Right lobe of liver (tissue), 6 donors: ENCODE measurements at regions not wholly inside any gene's neighbourhood (a gene's known extent, or its start where the extent isn't known, plus 50 kb on each side); places are given as distances from the start of the nearest gene placed in this dataset.
"Not testable (repeated sequence)": the region's sequence is repeated elsewhere in the genome, so short reads cannot be mapped to it uniquely, and the experiment has no call there.

Experiments
- ATAC-seq, 4 donors: fragments of 200-7000 bp; cut with Tn5 transposase; one replicate each; pipeline ENCODE4 v1.9.1; 2020; ENCODE audit warnings: mild to moderate bottlenecking in 4 of 4, moderate library complexity in 4 of 4
- DNase-seq, 3 donors: peaks; one replicate each; pipeline ENCODE4 v3.0.0-alpha.2; 2020
- H3K27ac ChIP-seq, 3 donors: fragments of 200-600 bp; one replicate each; pipeline ENCODE4 v1.8.0; 2022
- H3K27me3 ChIP-seq, 2 donors: fragments of 200-600 bp; one replicate each; pipeline ENCODE4 v1.8.0; 2022
- H3K36me3 ChIP-seq, 4 donors: fragments of 200-600 bp; sonication (generic) in 1 of 4; one replicate each; pipeline versions ENCODE4 v1.5.1 to v1.8.0; 2017 to 2022; ENCODE audit warnings: control low read depth in 1 of 4
- H3K4me1 ChIP-seq, 4 donors: fragments of 200-600 bp; sonication (generic) in 1 of 4; one replicate each; pipeline versions ENCODE4 v1.5.1 to v1.8.0; 2017 to 2022; ENCODE audit warnings: control low read depth in 1 of 4
- H3K4me3 ChIP-seq, 3 donors: fragments of 200-600 bp; one replicate each; pipeline ENCODE4 v1.8.0; 2022
- H3K9me3 ChIP-seq, 4 donors: fragments of 200-600 bp; sonication (generic) in 1 of 4; one replicate each; pipeline versions ENCODE4 v1.5.1 to v1.8.0; 2017 to 2022; ENCODE audit warnings: control low read depth in 1 of 4
- WGBS: methylation state at CpG from one replicate; pipeline ENCODE4 v1.1.6; 2018; ENCODE audit warnings: low coverage, low lambda C conversion rate; ENCODE audit not compliant: insufficient coverage; ENCODE audit errors: missing lambda C conversion rate; 5-methylcytosine and 5-hydroxymethylcytosine counted together
- intact Hi-C, 2 donors: fragments of 100-400 bp; cut with DNase I; formaldehyde crosslinking; loops; one replicate each; pipeline versions ENCODE4 v1.11.2 to v1.14.1; 2022
- microRNA-seq, 2 donors: library from miRNA; unstranded; fragments of <30 nt; microRNA quantifications; one replicate each; pipeline ENCODE4, GENCODE V29; 2019 to 2020
- small RNA-seq, 2 experiments: library from RNA; depleted of rRNA; stranded (forward); fragments of <200 nt; gene quantifications; one replicate each; pipeline ENCODE3, GENCODE V24; 2016
- donor health status: DM: no; HTN: yes; CAD: no.
- donor health status: DM: no; HTN: no; CAD: no.
- donor health status: DM: no; HTN: no; CAD: no.
- donor health status: DM: no; HTN: yes; CAD: no.
- donor health status: DM: no; HTN: yes; CAD: no.

DNA sequence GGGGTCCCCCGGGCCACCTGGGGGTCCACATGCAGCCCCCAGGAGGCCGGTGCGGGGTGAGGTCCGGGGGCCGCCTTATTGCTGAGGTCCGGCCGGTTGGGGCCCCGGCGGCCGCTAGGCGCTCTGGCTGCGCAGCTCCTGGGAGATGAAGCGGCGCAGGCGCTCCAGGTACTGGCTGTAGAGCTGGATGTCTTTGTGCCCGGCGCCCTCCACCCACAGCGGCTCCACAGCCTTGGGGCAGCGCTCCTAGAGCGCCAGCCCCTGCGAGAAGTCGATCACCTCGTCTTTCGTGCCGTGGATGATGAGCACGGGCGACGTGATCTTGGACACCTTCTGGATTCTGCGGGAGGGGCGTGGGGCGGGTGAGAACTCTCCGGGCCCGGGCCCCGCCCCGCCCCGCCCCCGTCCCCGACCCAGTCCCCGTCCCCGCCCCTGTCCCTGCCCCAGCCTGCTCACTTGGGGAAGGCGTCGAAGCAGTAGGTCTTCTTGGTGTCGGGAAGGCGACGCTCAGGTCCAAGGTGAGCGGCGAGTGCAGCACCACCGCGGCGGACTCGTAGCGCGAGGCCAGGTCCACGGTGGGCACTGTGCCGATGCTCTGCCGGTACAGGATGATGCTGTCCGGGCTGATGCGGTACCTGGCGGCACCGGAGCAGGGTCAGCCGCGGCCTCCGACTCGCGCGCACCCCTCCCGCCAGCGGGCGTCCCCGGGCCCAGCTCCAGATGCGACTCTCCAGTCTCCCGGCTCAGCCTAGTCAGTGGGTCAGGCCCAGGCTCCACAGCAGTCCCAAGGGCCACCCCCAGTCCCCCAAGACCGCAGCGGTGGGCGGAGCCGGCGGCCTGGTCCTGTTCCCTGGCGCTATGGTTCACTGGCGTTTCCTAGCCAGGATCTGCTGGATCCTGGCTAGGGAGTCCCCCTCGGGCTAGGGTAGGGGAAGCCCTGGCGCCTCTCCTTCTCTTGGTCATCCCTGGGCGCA is 89.4 kb upstream of the GOLGA6L1 start:
- H3K4me1 ChIP-seq, DNase-seq, ATAC-seq, H3K4me3 ChIP-seq, H3K27me3 ChIP-seq, H3K36me3 ChIP-seq, H3K9me3 ChIP-seq, H3K27ac ChIP-seq, intact Hi-C loops: not testable (repeated sequence)
- 0% methylated on average over 1 of the region's 82 CpGs for WGBS

DNA sequence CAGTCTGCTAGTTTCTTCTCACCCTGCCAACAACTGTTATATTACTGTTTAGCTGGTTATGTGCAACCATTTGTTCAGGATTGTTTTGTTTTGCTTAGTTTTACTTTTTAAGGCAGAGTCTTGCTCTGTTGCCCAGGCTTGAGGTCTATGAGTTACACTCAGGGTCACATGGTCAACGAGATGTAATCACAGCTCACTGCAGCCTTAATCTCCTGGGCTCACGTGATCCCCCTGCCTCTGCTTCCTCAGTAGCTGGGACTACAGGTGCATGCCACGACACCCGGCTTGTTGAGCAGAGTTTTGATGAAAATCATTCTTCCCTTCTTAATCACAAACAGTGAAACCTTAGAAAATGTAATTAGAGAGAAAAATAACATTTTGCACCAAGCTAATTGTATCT is 72.8 kb upstream of the GOLGA6L1 start:
- H3K27ac ChIP-seq, intact Hi-C loops, ATAC-seq, H3K36me3 ChIP-seq, H3K4me3 ChIP-seq, H3K27me3 ChIP-seq, H3K4me1 ChIP-seq, H3K9me3 ChIP-seq, DNase-seq: not testable (repeated sequence)
- 57% methylated on average over 4 of the region's 4 CpGs for WGBS

DNA sequence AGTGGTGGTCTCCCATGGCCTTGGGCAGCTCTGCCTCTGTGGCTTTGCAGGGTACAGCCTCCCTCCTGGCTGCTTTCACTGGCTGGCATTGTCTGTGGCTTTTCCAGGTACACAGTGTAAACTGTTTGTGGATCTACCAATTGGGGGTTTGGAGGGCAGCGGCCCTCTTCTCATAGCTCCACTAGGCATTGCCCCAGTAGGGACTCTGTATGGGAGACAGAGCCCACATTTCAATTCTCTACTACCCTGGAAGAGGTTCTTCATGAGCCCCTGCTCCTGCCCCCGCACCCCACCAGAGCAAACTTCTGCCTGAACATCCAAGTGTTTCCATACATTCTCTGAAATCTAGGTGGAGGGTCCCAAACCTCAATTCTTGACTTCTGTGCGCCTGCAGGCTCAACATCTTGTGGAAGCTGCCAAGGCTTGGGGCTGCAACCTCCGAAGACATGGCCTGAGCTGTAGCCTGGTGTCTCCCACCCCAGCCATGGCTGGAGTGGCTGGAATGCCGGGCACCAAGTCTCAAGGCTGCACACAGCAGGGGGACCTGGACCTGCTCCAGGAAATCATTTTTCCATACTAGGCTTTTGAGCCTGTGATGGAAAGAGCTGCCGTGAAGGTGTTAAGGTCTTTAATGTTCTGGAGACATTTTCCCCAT is 63.3 kb upstream of the GOLGA6L1 start:
- H3K36me3 ChIP-seq, DNase-seq, intact Hi-C loops, H3K4me3 ChIP-seq, H3K27ac ChIP-seq, H3K9me3 ChIP-seq, H3K4me1 ChIP-seq, H3K27me3 ChIP-seq: not testable (repeated sequence)
- 66% methylated on average over 3 of the region's 6 CpGs for WGBS
- ATAC-seq = peak in 1 of 4 donors; percentile 40

DNA sequence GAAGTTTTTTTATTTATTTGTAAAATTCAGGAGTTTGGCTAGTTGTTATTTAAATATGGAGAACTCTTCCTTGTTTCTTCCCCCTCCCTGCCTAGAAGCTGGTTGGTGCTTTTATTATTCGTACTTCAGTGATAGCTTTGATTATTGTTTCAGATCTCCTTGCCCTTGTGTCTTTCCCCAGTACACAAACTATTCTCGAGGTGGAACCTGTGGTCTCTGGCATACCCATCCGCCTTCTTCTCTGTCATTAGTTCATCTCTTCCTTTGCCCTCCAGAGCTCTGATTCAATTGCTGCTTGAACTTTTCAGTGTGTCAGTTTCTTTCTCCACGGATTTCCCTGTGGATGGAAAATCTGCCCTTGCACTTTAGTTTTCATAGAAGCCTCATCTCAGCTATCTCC is 61.8 kb upstream of the GOLGA6L1 start:
- H3K4me3 ChIP-seq, intact Hi-C loops: not testable (repeated sequence)

DNA sequence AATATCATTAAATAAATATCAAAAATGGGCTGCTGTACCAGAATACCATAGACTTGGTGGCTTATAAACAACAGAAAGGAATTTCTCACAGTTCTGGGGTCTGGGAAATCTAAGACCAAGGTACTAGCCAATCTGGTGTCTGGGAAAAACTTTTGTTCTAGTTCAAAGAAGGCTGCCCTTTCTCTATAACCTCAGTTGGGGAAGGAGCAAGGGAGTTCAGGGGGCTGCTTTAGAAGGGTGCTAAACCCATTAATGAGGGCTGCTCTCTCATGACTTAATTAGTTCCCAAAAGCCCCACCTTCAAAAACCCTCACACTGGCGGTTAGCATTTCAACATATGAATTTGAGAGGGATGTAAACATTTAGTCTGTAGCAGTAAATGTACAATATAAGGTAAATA is 55.7 kb upstream of the GOLGA6L1 start:
- H3K27me3 ChIP-seq, H3K4me3 ChIP-seq, DNase-seq, H3K27ac ChIP-seq, H3K9me3 ChIP-seq, H3K4me1 ChIP-seq, H3K36me3 ChIP-seq, intact Hi-C loops: not testable (repeated sequence)
- ATAC-seq = peak in 1 of 4 donors; percentile 49
- WGBS = 50% methylated on average over 1 of the region's 1 CpG

More for the DNA sequence above, 61.8 kb upstream of the GOLGA6L1 start:
- H3K9me3 ChIP-seq, DNase-seq, H3K27me3 ChIP-seq, H3K36me3 ChIP-seq, H3K4me1 ChIP-seq, H3K27ac ChIP-seq: not testable (repeated sequence)
- 22% methylated on average over 4 of the region's 4 CpGs for WGBS
- ATAC-seq = peak in 1 of 4 donors; percentile 30

Small RNAs in the stretch of these regions (microRNA-seq; reads per million reads assigned to microRNA genes)
- 0 reads per million in 2 donors for gene MIR4509-1

Small RNAs in the stretch of these regions (small RNA-seq; reads per million reads assigned to genes)
- gene AC116165.2 = 0 reads per million in 2 experiments
- 0 reads per million in 2 experiments for gene MIR4509-1
